H1 (cell line): ENCODE measurements at regions not wholly inside any gene's neighbourhood (a gene's known extent, or its start where the extent isn't known, plus 50 kb on each side); places are given as distances from the start of the nearest gene placed in this dataset.

Experiments used
- CTCF ChIA-PET: fragments of 300-600 bp; sonication (Branson Sonifier 250); formaldehyde crosslinking; loops from one replicate; lab custom pipeline; 2021; ENCODE audit not compliant: partially characterized antibody; lab: Charles Lee
- POLR2A ChIA-PET: fragments of 300-600 bp; sonication (Branson Sonifier 250); formaldehyde crosslinking; loops from one replicate; lab custom pipeline; 2021; ENCODE audit warnings: inconsistent platforms; ENCODE audit not compliant: partially characterized antibody; lab: Charles Lee
- DNase-seq, 2 experiments: peaks; one replicate each; pipeline versions ENCODE4 v3.0.0 to v3.0.0-alpha.2; 2010 to 2022; ENCODE audit warnings: low spot score in 2 of 2, low read depth in 1 of 2, mixed read lengths in 1 of 2
- FAIRE-seq: peaks from 2 replicates; lab custom pipeline; 2011; peaks lifted over from hg19 to GRCh38; lab: Jason Lieb, UNC
- H2AFZ ChIP-seq: 2 replicates; pipeline ENCODE4 v1.8.1; 2012; ENCODE audit warnings: low read length, inconsistent platforms
- H2AK5ac ChIP-seq: 2 replicates; pipeline ENCODE4 v1.6.1; 2013; ENCODE audit warnings: low read depth, low read length
- H2BK120ac ChIP-seq: replicated peaks from 2 replicates; pipeline ENCODE3; 2013; ENCODE audit warnings: low read depth, low read length, inconsistent platforms
- H2BK12ac ChIP-seq: 2 replicates; pipeline ENCODE4 v1.6.1; 2013; ENCODE audit warnings: low read depth, low read length
- H2BK15ac ChIP-seq: 2 replicates; pipeline ENCODE4 v1.6.1; 2013; ENCODE audit warnings: low read length
- H2BK20ac ChIP-seq: 2 replicates; pipeline ENCODE4 v1.6.1; 2013; ENCODE audit warnings: low read length
- H2BK5ac ChIP-seq: 2 replicates; pipeline ENCODE4 v1.6.1; 2013; ENCODE audit warnings: low read depth, low read length
- H3K14ac ChIP-seq: 2 replicates; pipeline ENCODE4 v1.6.1; 2013; ENCODE audit warnings: inconsistent platforms; ENCODE audit not compliant: insufficient read length
- H3K18ac ChIP-seq: 2 replicates; pipeline ENCODE4 v1.6.1; 2013; ENCODE audit warnings: low read length; ENCODE audit errors: extremely low read depth
- H3K23ac ChIP-seq: 2 replicates; pipeline ENCODE4 v1.6.1; 2013; ENCODE audit warnings: inconsistent platforms; ENCODE audit not compliant: insufficient read length
- H3K23me2 ChIP-seq: 2 replicates; pipeline ENCODE4 v1.6.1; 2013; ENCODE audit warnings: low read depth, low read length
- H3K27ac ChIP-seq: 2 replicates; pipeline ENCODE4 v1.6.1; 2011; ENCODE audit warnings: low read depth, low read length, inconsistent platforms
- H3K27me3 ChIP-seq, 4 experiments: replicated peaks in 1 of 4; 1 replicate in 1 of 4; 2 replicates in 3 of 4; pipeline versions ENCODE4 v1.6.1 to v1.8.1; 2011 to 2013; ENCODE audit warnings: low read length in 3 of 4, mild to moderate bottlenecking in 3 of 4, inconsistent platforms in 2 of 4, mixed read lengths in 2 of 4, moderate library complexity in 1 of 4; ENCODE audit not compliant: control insufficient read depth in 3 of 4, insufficient read depth in 3 of 4; ENCODE audit errors: extremely low read depth in 1 of 4
- H3K36me3 ChIP-seq, 4 experiments: 2 replicates each; pipeline versions ENCODE4 v1.6.1 to v1.8.1; 2011 to 2013; ENCODE audit warnings: mild to moderate bottlenecking in 4 of 4, low read length in 3 of 4, moderate library complexity in 2 of 4, control low read depth in 1 of 4, inconsistent platforms in 1 of 4; ENCODE audit not compliant: insufficient read depth in 4 of 4, control insufficient read depth in 2 of 4
- H3K4ac ChIP-seq: replicated peaks from 2 replicates; pipeline ENCODE3; 2013; ENCODE audit warnings: low read length, low read depth, mixed read lengths, inconsistent platforms; ENCODE audit not compliant: insufficient read length
- H3K4me1 ChIP-seq, 4 experiments: replicated peaks in 1 of 4; 1 replicate in 1 of 4; 2 replicates in 3 of 4; pipeline versions ENCODE4 v1.6.1 to v1.8.1; 2011 to 2013; ENCODE audit warnings: low read length in 3 of 4, inconsistent platforms in 2 of 4, mixed read lengths in 1 of 4; ENCODE audit not compliant: insufficient read depth in 4 of 4, control insufficient read depth in 3 of 4
- H3K4me2 ChIP-seq, 2 experiments: 2 replicates each; pipeline versions ENCODE4 v1.6.1 to v1.8.1; 2011 to 2013; ENCODE audit warnings: low read depth in 2 of 2, low read length in 2 of 2, control low read depth in 1 of 2, inconsistent platforms in 1 of 2, mild to moderate bottlenecking in 1 of 2; ENCODE audit not compliant: insufficient read depth in 1 of 2
- H3K4me3 ChIP-seq, 4 experiments: fragments of 200-600, 300-600 bp in 1 of 4; sonication (generic), shearing (Covaris generic), sonication (Bioruptor Twin) in 1 of 4; 2 replicates each; pipeline versions ENCODE4 v1.5.1 to v1.8.1; 2011 to 2016; ENCODE audit warnings: low read length in 4 of 4, low read depth in 3 of 4, control low read depth in 2 of 4, inconsistent platforms in 2 of 4, mild to moderate bottlenecking in 2 of 4, mixed read lengths in 1 of 4, moderate library complexity in 1 of 4; ENCODE audit not compliant: insufficient read depth in 2 of 4; ENCODE audit errors: extremely low read depth in 1 of 4
- H3K56ac ChIP-seq: replicated peaks from 2 replicates; pipeline ENCODE3; 2013; ENCODE audit warnings: low read depth, mild to moderate bottlenecking, mixed read lengths, low read length, inconsistent platforms; ENCODE audit not compliant: insufficient read length
- H3K79me1 ChIP-seq: 2 replicates; pipeline ENCODE4 v1.6.1; 2013; ENCODE audit warnings: low read depth, low read length, control low read depth
- H3K79me2 ChIP-seq, 2 experiments: 2 replicates each; pipeline versions ENCODE4 v1.6.1 to v1.8.1; 2012 to 2013; ENCODE audit warnings: low read length in 2 of 2, mild to moderate bottlenecking in 2 of 2, inconsistent platforms in 1 of 2; ENCODE audit not compliant: insufficient read depth in 2 of 2, control insufficient read depth in 1 of 2
- H3K9ac ChIP-seq, 4 experiments: replicated peaks in 1 of 4; 1 replicate in 1 of 4; 2 replicates in 3 of 4; pipeline versions ENCODE4 v1.6.1 to v1.8.1; 2011 to 2013; ENCODE audit warnings: low read depth in 3 of 4, low read length in 3 of 4, control low read depth in 2 of 4, mild to moderate bottlenecking in 2 of 4, moderate library complexity in 2 of 4, inconsistent platforms in 1 of 4; ENCODE audit errors: extremely low read depth in 1 of 4
- H3K9me3 ChIP-seq, 2 experiments: 2 replicates each; pipeline versions ENCODE4 v1.6.1 to v1.8.1; 2012 to 2013; ENCODE audit warnings: mild to moderate bottlenecking in 2 of 2, moderate library complexity in 2 of 2, control low read depth in 1 of 2, inconsistent platforms in 1 of 2, low read depth in 1 of 2, low read length in 1 of 2, mixed read lengths in 1 of 2; ENCODE audit not compliant: insufficient read depth in 2 of 2
- H4K20me1 ChIP-seq, 2 experiments: replicated peaks in 1 of 2; 2 replicates each; pipeline versions ENCODE3 to v1.8.1; 2011 to 2013; ENCODE audit warnings: inconsistent platforms in 2 of 2, low read length in 2 of 2, mild to moderate bottlenecking in 1 of 2; ENCODE audit not compliant: insufficient read depth in 2 of 2, control insufficient read depth in 1 of 2
- H4K5ac ChIP-seq: 2 replicates; pipeline ENCODE4 v1.6.1; 2013; ENCODE audit warnings: low read length, low read depth, mixed read lengths, inconsistent platforms; ENCODE audit not compliant: insufficient read length
- H4K8ac ChIP-seq: 2 replicates; pipeline ENCODE4 v1.8.0; 2013; ENCODE audit warnings: mild to moderate bottlenecking, moderate library complexity, low read length, inconsistent platforms; ENCODE audit not compliant: insufficient read depth; ENCODE audit errors: extremely low read depth
- H4K91ac ChIP-seq: replicated peaks from 2 replicates; pipeline ENCODE3; 2013; ENCODE audit warnings: low read length, mixed read lengths, inconsistent platforms; ENCODE audit not compliant: insufficient read length
- CBX5 ChIP-seq: fragments of 300-800, 300-1000 bp; sonication (generic); IDR thresholded peaks from 2 replicates; pipeline ENCODE4 v1.7.1; 2016; ENCODE audit warnings: antibody characterized with exemption, low read length, low read depth
- EP300 ChIP-seq, 2 experiments: IDR thresholded peaks; 1 replicate in 1 of 2; 2 replicates in 1 of 2; pipeline ENCODE4 v1.6.1; 2011 to 2012; ENCODE audit warnings: low read depth in 2 of 2, low read length in 2 of 2, mild to moderate bottlenecking in 2 of 2, borderline replicate concordance in 1 of 2, inconsistent platforms in 1 of 2, moderate library complexity in 1 of 2
- JUN ChIP-seq: IDR thresholded peaks from 2 replicates; pipeline ENCODE4 v1.6.1; 2011; ENCODE audit warnings: low read depth, mild to moderate bottlenecking, improper control_type of control experiment, low read length
- KDM1A ChIP-seq: fragments of 200-600, 300-600 bp; sonication (generic); IDR thresholded peaks from 2 replicates; pipeline ENCODE4 v1.7.1; 2016; ENCODE audit warnings: mild to moderate bottlenecking, low read length, borderline replicate concordance
- PHF8 ChIP-seq: fragments of 200-600 bp; sonication (generic); conservative IDR thresholded peaks from 2 replicates; pipeline ENCODE4 v1.7.1; 2012; ENCODE audit warnings: low read depth, mild to moderate bottlenecking, inconsistent platforms, low read length, moderate library complexity
- POLR2A ChIP-seq, 2 experiments: IDR thresholded peaks; 1 replicate in 1 of 2; 2 replicates in 1 of 2; pipeline ENCODE4 v1.6.1; 2011; ENCODE audit warnings: low read depth in 2 of 2, low read length in 2 of 2, mild to moderate bottlenecking in 2 of 2; ENCODE audit errors: control extremely low read depth in 1 of 2
- RNF2 ChIP-seq: fragments of 200-900, 300-1000 bp; sonication (generic); IDR thresholded peaks from 2 replicates; pipeline ENCODE4 v1.7.1; 2016; ENCODE audit warnings: borderline replicate concordance, low read depth, mild to moderate bottlenecking, antibody characterized with exemption, low read length; ENCODE audit not compliant: poor library complexity, severe bottlenecking; ENCODE audit errors: missing control alignments
- SIRT6 ChIP-seq: IDR thresholded peaks from one replicate; pipeline ENCODE4 v1.7.1; 2012; ENCODE audit warnings: low read length, inconsistent platforms
- SUZ12 ChIP-seq: fragments of 200-600 bp; sonication (generic); IDR thresholded peaks from 2 replicates; pipeline ENCODE4 v1.6.1; 2012; ENCODE audit warnings: mild to moderate bottlenecking, inconsistent platforms, low read length, moderate library complexity, mixed read lengths
- ZNF274 ChIP-seq: IDR thresholded peaks from 2 replicates; pipeline ENCODE4 v1.7.0; 2012; ENCODE audit warnings: low read length, borderline replicate concordance; ENCODE audit errors: extremely low read depth
- WGBS, 2 experiments: shearing (Covaris generic) in 1 of 2; methylation state at CpG; one replicate each; pipeline versions ENCODE4 v1.1.6 to v1.1.7; 2013 to 2015; ENCODE audit warnings: low lambda C conversion rate in 2 of 2, mixed read lengths in 2 of 2, inconsistent platforms in 1 of 2, low coverage in 1 of 2, missing lambda C conversion rate in 1 of 2; ENCODE audit not compliant: insufficient replicate concordance in 2 of 2, insufficient coverage in 1 of 2, insufficient read length in 1 of 2; ENCODE audit errors: extremely low coverage in 1 of 2, missing lambda C conversion rate in 1 of 2; 5-methylcytosine and 5-hydroxymethylcytosine counted together
- TF ChIP-seq, protein P1 (sequence below): IDR thresholded peaks from 2 replicates; pipeline ENCODE4 v1.6.1; 2012; ENCODE audit warnings: low read length, inconsistent platforms
- TF ChIP-seq, protein P2 (sequence below): IDR thresholded peaks from 2 replicates; pipeline ENCODE4 v1.6.1; 2011; ENCODE audit warnings: low read length, improper control_type of control experiment

DNA sequence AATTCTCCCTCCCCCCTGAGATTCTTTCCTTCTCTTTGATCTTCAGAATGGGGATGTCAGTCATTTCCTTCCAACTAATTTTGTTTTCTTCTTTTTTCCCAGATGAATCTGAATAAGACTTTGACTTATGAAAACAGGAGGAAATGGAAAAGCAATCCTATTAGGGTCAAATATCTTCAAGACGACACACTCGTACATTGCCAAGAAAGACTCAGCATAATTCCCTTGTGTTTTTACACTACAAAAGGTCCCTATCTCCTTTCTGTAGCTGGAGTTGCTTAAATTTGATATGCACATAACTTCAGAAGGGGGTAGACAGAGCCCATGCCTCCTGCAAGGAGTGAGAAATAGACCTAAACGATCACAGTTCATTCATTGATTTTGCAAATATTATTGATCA, 230.3 kb upstream of the RBBP8 start:
- H2BK12ac ChIP-seq: no peak overlapping the region
- no peak overlapping the region for H4K5ac ChIP-seq
- no peak overlapping the region for H3K4ac ChIP-seq
- H3K4me2 ChIP-seq: no peak overlapping the region
- no peak overlapping the region for H3K27ac ChIP-seq
- H4K8ac ChIP-seq: no peak overlapping the region
- no peak overlapping the region for H3K56ac ChIP-seq
- 86% methylated on average over 3 of the region's 3 CpGs; no CpG with 5 or more reads in 1 of the 2 experiments for WGBS, 2 experiments
- H3K4me1 ChIP-seq: no peaks in the 10 kb centered on the region
- H3K14ac ChIP-seq: no peak overlapping the region
- H3K23me2 ChIP-seq: no peaks in the 10 kb centered on the region
- no peaks in the 10 kb centered on the region for H3K27me3 ChIP-seq
- H3K18ac ChIP-seq: no peak overlapping the region
- no peak overlapping the region for H3K4me3 ChIP-seq
- ChIA-PET CTCF (interaction anchor here (0.7 to 1.8 kb wide), 4 partner anchors 8 to 1517 kb away, joined by 3 to 7 read pairs (median 4); no protein-coding TSS in a partner anchor), POLR2A (no interaction called here)
- DNase-seq: no peak
- no peak overlapping the region for H2BK5ac ChIP-seq
- no peaks in the 10 kb centered on the region for H4K20me1 ChIP-seq
- no peak overlapping the region for H2AFZ ChIP-seq
- H3K9ac ChIP-seq: no peak overlapping the region
- no peaks in the 10 kb centered on the region for H3K9me3 ChIP-seq
- no peak overlapping the region for H2BK20ac ChIP-seq
- H2AK5ac ChIP-seq: no peak overlapping the region
- H3K36me3 ChIP-seq: no peaks in the 10 kb centered on the region
- no peak overlapping the region for H4K91ac ChIP-seq
- no peak overlapping the region for H2BK120ac ChIP-seq
- no peaks in the 10 kb centered on the region for H3K79me1 ChIP-seq
- FAIRE-seq: no peak
- H3K79me2 ChIP-seq: no peaks in the 10 kb centered on the region
- H3K23ac ChIP-seq: no peak overlapping the region
- no peak overlapping the region for H2BK15ac ChIP-seq
- no peak for TF ChIP-seq POLR2A (IDR thresholded peaks at IDR 0.05; ENCODE audit: control extremely low read depth in 1 of 2, low read depth in 2 of 2, low read length in 2 of 2)
- TF ChIP-seq, protein P1, sequence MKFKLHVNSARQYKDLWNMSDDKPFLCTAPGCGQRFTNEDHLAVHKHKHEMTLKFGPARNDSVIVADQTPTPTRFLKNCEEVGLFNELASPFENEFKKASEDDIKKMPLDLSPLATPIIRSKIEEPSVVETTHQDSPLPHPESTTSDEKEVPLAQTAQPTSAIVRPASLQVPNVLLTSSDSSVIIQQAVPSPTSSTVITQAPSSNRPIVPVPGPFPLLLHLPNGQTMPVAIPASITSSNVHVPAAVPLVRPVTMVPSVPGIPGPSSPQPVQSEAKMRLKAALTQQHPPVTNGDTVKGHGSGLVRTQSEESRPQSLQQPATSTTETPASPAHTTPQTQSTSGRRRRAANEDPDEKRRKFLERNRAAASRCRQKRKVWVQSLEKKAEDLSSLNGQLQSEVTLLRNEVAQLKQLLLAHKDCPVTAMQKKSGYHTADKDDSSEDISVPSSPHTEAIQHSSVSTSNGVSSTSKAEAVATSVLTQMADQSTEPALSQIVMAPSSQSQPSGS: no peak
- TF ChIP-seq JUN: no peak
- TF ChIP-seq KDM1A: no peak
- TF ChIP-seq, protein P2, sequence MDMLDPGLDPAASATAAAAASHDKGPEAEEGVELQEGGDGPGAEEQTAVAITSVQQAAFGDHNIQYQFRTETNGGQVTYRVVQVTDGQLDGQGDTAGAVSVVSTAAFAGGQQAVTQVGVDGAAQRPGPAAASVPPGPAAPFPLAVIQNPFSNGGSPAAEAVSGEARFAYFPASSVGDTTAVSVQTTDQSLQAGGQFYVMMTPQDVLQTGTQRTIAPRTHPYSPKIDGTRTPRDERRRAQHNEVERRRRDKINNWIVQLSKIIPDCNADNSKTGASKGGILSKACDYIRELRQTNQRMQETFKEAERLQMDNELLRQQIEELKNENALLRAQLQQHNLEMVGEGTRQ: no peak
- no peak for TF ChIP-seq CBX5
- TF ChIP-seq ZNF274: no peak
- no peak for TF ChIP-seq EP300 (IDR thresholded peaks at IDR 0.05; ENCODE audit: borderline replicate concordance in 1 of 2, low read depth in 2 of 2, low read length in 2 of 2)
- TF ChIP-seq SUZ12: no peak
- no peak for TF ChIP-seq SIRT6
- TF ChIP-seq PHF8: no peak
- no peak for TF ChIP-seq RNF2
